ENCODE measurements at regions not wholly inside any gene's neighbourhood (a gene's known extent, or its start where the extent isn't known, plus 50 kb on each side); places are given as distances from the start of the nearest gene placed in this dataset.

- no peak overlapping the region for H3K4me3 ChIP-seq (replicated peaks; ENCODE audit: low read depth, low read length)
- DNase-seq (ENCODE audit: low read depth): no peak
- TF ChIP-seq CTCF (IDR thresholded peaks at IDR 0.05; ENCODE audit: low read length, missing control alignments): no peak
Measured at GRCh38 chr6:88538840-88539239, 372.7 kb upstream of the CNR1 start.

GRCh38 chr6:88538130-88538706 is 372.1 kb upstream of the CNR1 start:
- H3K4me3 ChIP-seq (replicated peaks; ENCODE audit: low read depth, low read length): no peak overlapping the region
- DNase-seq (ENCODE audit: low read depth): peak; percentile 12
- TF ChIP-seq CTCF (IDR thresholded peaks at IDR 0.05; ENCODE audit: low read length, missing control alignments): no peak

GRCh38 chr6:88536071-88536625 is 370.0 kb upstream of the CNR1 start:
- no peak for TF ChIP-seq CTCF (IDR thresholded peaks at IDR 0.05; ENCODE audit: low read length, missing control alignments)
- no peak for DNase-seq (ENCODE audit: low read depth)

GRCh38 chr6:88535306-88535705 is 369.2 kb upstream of the CNR1 start:
- no peak for DNase-seq (ENCODE audit: low read depth)
- no peak overlapping the region for H3K4me3 ChIP-seq (replicated peaks; ENCODE audit: low read depth, low read length)
- no peak for TF ChIP-seq CTCF (IDR thresholded peaks at IDR 0.05; ENCODE audit: low read length, missing control alignments)

More at GRCh38 chr6:88536071-88536625, 370.0 kb upstream of the CNR1 start:
- no peak overlapping the region for H3K4me3 ChIP-seq (replicated peaks; ENCODE audit: low read depth, low read length)

GRCh38 chr6:88532241-88532860 is 366.2 kb upstream of the CNR1 start:
- no peak for DNase-seq (ENCODE audit: low read depth)
- H3K4me3 ChIP-seq (replicated peaks; ENCODE audit: low read depth, low read length): no peak overlapping the region
- no peak for TF ChIP-seq CTCF (IDR thresholded peaks at IDR 0.05; ENCODE audit: low read length, missing control alignments)

- no peak for DNase-seq (ENCODE audit: low read depth)
- H3K4me3 ChIP-seq (replicated peaks; ENCODE audit: low read depth, low read length): no peak overlapping the region
- no peak for TF ChIP-seq CTCF (IDR thresholded peaks at IDR 0.05; ENCODE audit: low read length, missing control alignments)
Measured at GRCh38 chr6:88529726-88530125, 363.6 kb upstream of the CNR1 start.

- TF ChIP-seq CTCF (IDR thresholded peaks at IDR 0.05; ENCODE audit: low read length, missing control alignments): no peak
- H3K4me3 ChIP-seq (replicated peaks; ENCODE audit: low read depth, low read length): no peak overlapping the region
Measured at GRCh38 chr6:88520445-88520844, 354.3 kb upstream of the CNR1 start.

More at GRCh38 chr6:88520445-88520844, 354.3 kb upstream of the CNR1 start:
- DNase-seq (ENCODE audit: low read depth): no peak
